Astrocyte (in vitro differentiated cells and primary cell): ENCODE measurements at regions not wholly inside any gene's neighbourhood (a gene's known extent, or its start where the extent isn't known, plus 50 kb on each side); places are given as distances from the start of the nearest gene placed in this dataset.

Experiments used
- DNase-seq: peaks from one replicate; pipeline ENCODE4 v3.0.0-alpha.2; 2010; ENCODE audit warnings: low read depth
- FAIRE-seq: peaks from 2 replicates; lab custom pipeline; 2011; peaks lifted over from hg19 to GRCh38; lab: Jason Lieb, UNC
- H2AFZ ChIP-seq: 2 replicates; pipeline ENCODE4 v1.6.0; 2012; ENCODE audit warnings: low read depth, low read length, inconsistent platforms
- H3K27ac ChIP-seq: 2 replicates; pipeline ENCODE4 v1.5.1; 2011; ENCODE audit warnings: low read depth, low read length, inconsistent platforms
- H3K27me3 ChIP-seq: 2 replicates; pipeline ENCODE4 v1.6.0; 2011; ENCODE audit warnings: low read length, inconsistent platforms; ENCODE audit not compliant: insufficient read depth
- H3K36me3 ChIP-seq: 2 replicates; pipeline ENCODE4 v1.5.1; 2011; ENCODE audit warnings: low read length, inconsistent platforms; ENCODE audit not compliant: insufficient read depth
- H3K4me1 ChIP-seq: 2 replicates; pipeline ENCODE4 v1.5.1; 2011; ENCODE audit warnings: low read length, inconsistent platforms; ENCODE audit not compliant: insufficient read depth
- H3K4me2 ChIP-seq: 2 replicates; pipeline ENCODE4 v1.6.0; 2012; ENCODE audit warnings: low read length, inconsistent platforms
- H3K4me3 ChIP-seq: 2 replicates; pipeline ENCODE4 v1.5.1; 2011; ENCODE audit warnings: low read depth, mild to moderate bottlenecking, low read length, inconsistent platforms; ENCODE audit not compliant: insufficient read depth
- H3K79me2 ChIP-seq: 2 replicates; pipeline ENCODE4 v1.6.0; 2012; ENCODE audit warnings: mild to moderate bottlenecking, low read length, inconsistent platforms; ENCODE audit not compliant: insufficient read depth
- H3K9ac ChIP-seq: 2 replicates; pipeline ENCODE4 v1.6.0; 2012; ENCODE audit warnings: mild to moderate bottlenecking, low read length, inconsistent platforms
- H3K9me3 ChIP-seq: 2 replicates; pipeline ENCODE4 v1.5.1; 2012; ENCODE audit warnings: low read depth, mild to moderate bottlenecking, low read length, inconsistent platforms; ENCODE audit not compliant: insufficient read depth
- H4K20me1 ChIP-seq: 2 replicates; pipeline ENCODE4 v1.6.0; 2012; ENCODE audit warnings: low read length, inconsistent platforms; ENCODE audit not compliant: insufficient read depth
- H3K27ac Mint-ChIP-seq: one replicate; pipeline ENCODE4 v1.8.0; 2021; ENCODE audit warnings: mild to moderate bottlenecking, mixed read lengths; ENCODE audit not compliant: unreplicated experiment
- H3K27me3 Mint-ChIP-seq: one replicate; pipeline ENCODE4 v1.8.0; 2021; ENCODE audit warnings: low read depth, mixed read lengths; ENCODE audit not compliant: unreplicated experiment
- H3K36me3 Mint-ChIP-seq: one replicate; pipeline ENCODE4 v1.8.0; 2021; ENCODE audit warnings: low read depth, mixed read lengths; ENCODE audit not compliant: unreplicated experiment
- H3K4me1 Mint-ChIP-seq: one replicate; pipeline ENCODE4 v1.8.0; 2021; ENCODE audit warnings: low read depth, mixed read lengths; ENCODE audit not compliant: unreplicated experiment
- H3K4me3 Mint-ChIP-seq: one replicate; pipeline ENCODE4 v1.8.0; 2021; ENCODE audit warnings: mild to moderate bottlenecking, moderate library complexity, mixed read lengths; ENCODE audit not compliant: unreplicated experiment
- H3K9me3 Mint-ChIP-seq: one replicate; pipeline ENCODE4 v1.8.0; 2021; ENCODE audit warnings: mild to moderate bottlenecking, mixed read lengths; ENCODE audit not compliant: unreplicated experiment
- EZH2 ChIP-seq: IDR thresholded peaks from 2 replicates; pipeline ENCODE4 v1.6.1; 2012; ENCODE audit warnings: mild to moderate bottlenecking, low read length, inconsistent platforms; ENCODE audit not compliant: insufficient read depth
- TF ChIP-seq, protein P1 (sequence below): IDR thresholded peaks from 2 replicates; pipeline ENCODE4 v1.5.1; 2011; ENCODE audit warnings: low read depth, mild to moderate bottlenecking, inconsistent platforms, low read length, moderate library complexity; ENCODE audit not compliant: insufficient read depth

DNA sequence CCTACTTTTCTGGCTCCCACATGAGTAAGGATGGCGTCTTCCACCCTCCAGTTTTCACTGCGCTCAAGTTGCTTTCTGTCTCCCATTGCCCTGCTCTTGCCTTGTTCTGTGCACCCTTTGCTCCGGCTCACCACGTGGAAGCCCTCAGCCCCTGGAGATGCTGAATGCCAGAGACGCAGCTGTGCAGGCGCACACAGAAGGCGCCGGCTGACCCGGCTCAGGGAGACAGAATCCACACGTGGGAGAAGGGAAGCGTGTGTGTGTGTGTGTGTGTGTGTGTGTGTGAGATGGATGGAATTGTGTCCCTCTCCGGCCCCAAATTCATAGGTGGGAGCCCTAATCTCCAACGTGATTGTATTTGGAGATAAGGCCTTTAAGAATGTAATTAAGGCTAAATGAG, 118.2 kb upstream of the ERRFI1 start:
- Histone ChIP-seq H3K4me3 (no peak overlapping the region), H3K27ac (no peak overlapping the region), H3K27me3 (no peaks in the 10 kb centered on the region), H4K20me1 (no peaks in the 10 kb centered on the region), H3K79me2 (no peaks in the 10 kb centered on the region), H2AFZ (no peak overlapping the region), H3K36me3 (no peaks in the 10 kb centered on the region), H3K4me1 (peaks cover 7% of the 10 kb centered on the region), H3K9ac (no peak overlapping the region), H3K9me3 (no peaks in the 10 kb centered on the region), H3K4me2 (no peak overlapping the region)
- peak overlapping the region; percentile 4 for H3K27ac Mint-ChIP-seq
- no peak for TF ChIP-seq EZH2
- TF ChIP-seq, protein P1, sequence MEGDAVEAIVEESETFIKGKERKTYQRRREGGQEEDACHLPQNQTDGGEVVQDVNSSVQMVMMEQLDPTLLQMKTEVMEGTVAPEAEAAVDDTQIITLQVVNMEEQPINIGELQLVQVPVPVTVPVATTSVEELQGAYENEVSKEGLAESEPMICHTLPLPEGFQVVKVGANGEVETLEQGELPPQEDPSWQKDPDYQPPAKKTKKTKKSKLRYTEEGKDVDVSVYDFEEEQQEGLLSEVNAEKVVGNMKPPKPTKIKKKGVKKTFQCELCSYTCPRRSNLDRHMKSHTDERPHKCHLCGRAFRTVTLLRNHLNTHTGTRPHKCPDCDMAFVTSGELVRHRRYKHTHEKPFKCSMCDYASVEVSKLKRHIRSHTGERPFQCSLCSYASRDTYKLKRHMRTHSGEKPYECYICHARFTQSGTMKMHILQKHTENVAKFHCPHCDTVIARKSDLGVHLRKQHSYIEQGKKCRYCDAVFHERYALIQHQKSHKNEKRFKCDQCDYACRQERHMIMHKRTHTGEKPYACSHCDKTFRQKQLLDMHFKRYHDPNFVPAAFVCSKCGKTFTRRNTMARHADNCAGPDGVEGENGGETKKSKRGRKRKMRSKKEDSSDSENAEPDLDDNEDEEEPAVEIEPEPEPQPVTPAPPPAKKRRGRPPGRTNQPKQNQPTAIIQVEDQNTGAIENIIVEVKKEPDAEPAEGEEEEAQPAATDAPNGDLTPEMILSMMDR, result no peak
- H3K4me1 Mint-ChIP-seq, result peaks cover 31% of the 10 kb centered on the region
- H3K27me3 Mint-ChIP-seq, result no peaks in the 10 kb centered on the region
- H3K9me3 Mint-ChIP-seq, result no peaks in the 10 kb centered on the region
- FAIRE-seq (no peak), DNase-seq (no peak)
- H3K36me3 Mint-ChIP-seq, result no peaks in the 10 kb centered on the region
- H3K4me3 Mint-ChIP-seq, result no peak overlapping the region

DNA sequence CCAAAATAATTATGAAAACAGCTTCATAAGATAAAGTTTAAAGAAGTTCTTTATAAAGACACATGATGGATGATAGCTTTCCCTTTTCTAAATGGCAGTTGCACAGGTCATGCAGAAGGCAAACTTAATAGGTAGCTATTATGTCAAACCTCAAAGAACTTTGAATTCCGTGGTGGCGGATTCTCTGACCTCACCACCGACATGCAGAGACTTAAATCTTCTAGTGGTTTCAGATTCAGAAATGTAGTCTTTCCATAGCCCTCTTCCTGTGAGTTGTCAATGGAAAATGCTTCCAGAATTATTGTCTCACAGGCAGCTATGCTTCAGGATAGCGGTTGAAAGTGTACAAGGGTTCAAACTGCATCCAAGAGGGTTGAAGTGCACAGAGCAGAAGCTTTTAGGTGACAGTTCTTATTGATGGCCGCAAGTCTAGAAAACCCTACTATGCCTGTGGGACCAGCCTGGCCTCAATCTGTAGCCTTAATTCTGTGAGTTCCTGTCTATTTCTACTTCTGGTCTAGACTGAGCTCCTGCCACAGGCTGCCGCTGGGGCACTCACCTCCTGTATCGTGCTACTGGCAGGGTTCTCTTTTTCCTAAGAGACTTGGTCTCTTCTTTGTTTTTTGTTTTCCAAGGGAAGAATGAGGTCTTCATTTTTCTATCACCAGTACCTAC, 117.0 kb upstream of the ERRFI1 start:
- Histone ChIP-seq H3K36me3 (no peaks in the 10 kb centered on the region), H3K79me2 (no peaks in the 10 kb centered on the region), H3K27ac (peak overlapping the region; percentile 36), H3K4me1 (peaks cover 13% of the 10 kb centered on the region), H3K9me3 (no peaks in the 10 kb centered on the region), H3K4me2 (peak overlapping the region; percentile 24), H2AFZ (no peak overlapping the region), H3K9ac (no peak overlapping the region), H3K4me3 (no peak overlapping the region), H3K27me3 (no peaks in the 10 kb centered on the region), H4K20me1 (no peaks in the 10 kb centered on the region)
- Mint-ChIP-seq H3K9me3 (no peaks in the 10 kb centered on the region), H3K27me3 (no peaks in the 10 kb centered on the region), H3K4me3 (no peak overlapping the region), H3K27ac (peak overlapping the region; percentile 92), H3K36me3 (no peaks in the 10 kb centered on the region), H3K4me1 (peaks cover 36% of the 10 kb centered on the region)
- TF ChIP-seq EZH2, result no peak
- TF ChIP-seq, protein P1, result no peak
- DNase-seq (peak; percentile 99), FAIRE-seq (no peak)

DNA sequence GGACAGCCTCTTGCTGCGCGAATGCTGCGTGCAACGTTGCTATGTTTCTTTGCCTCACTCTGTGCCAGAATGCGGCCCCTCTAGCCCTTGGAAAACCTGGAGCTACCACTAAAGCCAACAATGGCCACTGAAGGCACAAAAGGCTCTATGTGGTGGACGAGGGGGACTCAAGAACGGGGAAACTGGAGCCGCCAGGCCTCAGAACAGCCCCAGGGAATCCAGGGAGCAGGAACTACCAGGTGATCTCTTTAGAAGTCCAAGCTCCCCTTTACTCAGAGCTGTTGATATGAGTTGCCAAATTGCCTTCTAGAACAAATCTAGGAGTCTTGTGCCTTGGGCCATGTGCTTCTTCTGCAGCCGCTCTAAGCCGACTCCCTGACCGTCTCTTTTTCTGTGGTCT, 113.8 kb upstream of the ERRFI1 start:
- Mint-ChIP-seq H3K27ac (no peak overlapping the region), H3K4me1 (peaks cover 31% of the 10 kb centered on the region), H3K27me3 (no peaks in the 10 kb centered on the region), H3K36me3 (no peaks in the 10 kb centered on the region), H3K4me3 (no peak overlapping the region), H3K9me3 (no peaks in the 10 kb centered on the region)
- Histone ChIP-seq H3K4me3 (no peak overlapping the region), H3K4me1 (peaks cover 29% of the 10 kb centered on the region), H2AFZ (no peak overlapping the region), H4K20me1 (no peaks in the 10 kb centered on the region), H3K79me2 (no peaks in the 10 kb centered on the region), H3K4me2 (no peak overlapping the region), H3K36me3 (no peaks in the 10 kb centered on the region), H3K27ac (no peak overlapping the region), H3K9me3 (no peaks in the 10 kb centered on the region), H3K27me3 (no peaks in the 10 kb centered on the region), H3K9ac (no peak overlapping the region)
- FAIRE-seq (no peak), DNase-seq (no peak)
- TF ChIP-seq, protein P1, result no peak
- TF ChIP-seq EZH2, result no peak
